Inflammatory macrophage treated with lipopolysaccharide for 4 hours (primary cell): ENCODE measurements at regions not wholly inside any gene's neighbourhood (a gene's known extent, or its start where the extent isn't known, plus 50 kb on each side); places are given as distances from the start of the nearest gene placed in this dataset.
"Not testable (repeated sequence)": the region's sequence is repeated elsewhere in the genome, so short reads cannot be mapped to it uniquely, and the experiment has no call there.

Experiments
- DNase-seq: peaks from one replicate; pipeline ENCODE4 v3.0.0-alpha.2; 2020

GRCh38 chr7:68688416-68689086 is 909.7 kb upstream of the AUTS2 start:
- DNase-seq = no peak

GRCh38 chr7:68689087-68689433 is 909.2 kb upstream of the AUTS2 start:
- DNase-seq = no peak

GRCh38 chr7:68691261-68692216 is 906.7 kb upstream of the AUTS2 start:
- no peak for DNase-seq

GRCh38 chr7:68692511-68692910 is 905.8 kb upstream of the AUTS2 start:
- DNase-seq = no peak

GRCh38 chr7:68694656-68695055 is 903.6 kb upstream of the AUTS2 start:
- no peak for DNase-seq

- DNase-seq = no peak
These were observed 900.4 kb upstream of the AUTS2 start for GRCh38 chr7:68697796-68698280.

- no peak for DNase-seq
These were observed 899.1 kb upstream of the AUTS2 start for GRCh38 chr7:68699090-68699711.

GRCh38 chr7:68700414-68700813 is 897.9 kb upstream of the AUTS2 start:
- no peak for DNase-seq

GRCh38 chr7:68706291-68706690 is 892.0 kb upstream of the AUTS2 start:
- DNase-seq = no peak

GRCh38 chr7:68707159-68707558 is 891.1 kb upstream of the AUTS2 start:
- DNase-seq = no peak

- DNase-seq = no peak
These were observed 890.3 kb upstream of the AUTS2 start for GRCh38 chr7:68707958-68708357.

GRCh38 chr7:68712956-68713495 is 885.2 kb upstream of the AUTS2 start:
- no peak for DNase-seq

- not testable (repeated sequence) for DNase-seq
These were observed 884.1 kb upstream of the AUTS2 start for GRCh38 chr7:68714135-68714534.

GRCh38 chr7:68715907-68716306 is 882.4 kb upstream of the AUTS2 start:
- no peak for DNase-seq

- no peak for DNase-seq
These were observed 881.1 kb upstream of the AUTS2 start for GRCh38 chr7:68717176-68717575.

- no peak for DNase-seq
These were observed 880.2 kb upstream of the AUTS2 start for GRCh38 chr7:68718097-68718551.

GRCh38 chr7:68720697-68721096 is 877.6 kb upstream of the AUTS2 start:
- DNase-seq = no peak

GRCh38 chr7:68722044-68722443 is 876.2 kb upstream of the AUTS2 start:
- DNase-seq = no peak

GRCh38 chr7:68724965-68725364 is 873.3 kb upstream of the AUTS2 start:
- DNase-seq = no peak

GRCh38 chr7:68725843-68726785 is 872.2 kb upstream of the AUTS2 start:
- no peak for DNase-seq

GRCh38 chr7:68728720-68729119 is 869.6 kb upstream of the AUTS2 start:
- not testable (repeated sequence) for DNase-seq

- no peak for DNase-seq
These were observed 868.9 kb upstream of the AUTS2 start for GRCh38 chr7:68729371-68729770.
